Activated T-helper 2 cell treated with anti-CD3 and anti-CD28 coated beads, Interferon-gamma antibody, Interleukin-2, Interleukin-4, amounts not matched to agents 10 μg/mL and 5 μg/mL and 100 μg/mL, durations not matched to agents 14 hours and 24 hours and 36 hours (primary cell): ENCODE measurements at regions not wholly inside any gene's neighbourhood (a gene's known extent, or its start where the extent isn't known, plus 50 kb on each side); places are given as distances from the start of the nearest gene placed in this dataset.

Experiments used
- DNase-seq: peaks from one replicate; pipeline ENCODE4 v3.0.0; 2021; ENCODE audit warnings: low spot score
- H3K27ac Mint-ChIP-seq: one replicate; pipeline ENCODE4 v1.8.0; 2021; ENCODE audit warnings: mixed read lengths
- H3K27me3 Mint-ChIP-seq: one replicate; pipeline ENCODE4 v1.8.0; 2021; ENCODE audit warnings: low read depth, mixed read lengths
- H3K36me3 Mint-ChIP-seq: one replicate; pipeline ENCODE4 v1.8.0; 2021; ENCODE audit warnings: low read depth, mixed read lengths
- H3K4me1 Mint-ChIP-seq: one replicate; pipeline ENCODE4 v1.8.0; 2021; ENCODE audit warnings: low read depth, mixed read lengths
- H3K4me3 Mint-ChIP-seq: one replicate; pipeline ENCODE4 v1.8.0; 2021; ENCODE audit warnings: low read depth, mild to moderate bottlenecking, moderate library complexity, mixed read lengths
- H3K9me3 Mint-ChIP-seq: one replicate; pipeline ENCODE4 v1.8.0; 2021; ENCODE audit warnings: mixed read lengths
- intact Hi-C: fragments of 100-400 bp; cut with micrococcal nuclease; formaldehyde crosslinking; loops from one replicate; pipeline ENCODE4 v1.15.1; 2023

GRCh38 chr13:30044932-30045331 lies 194.5 kb upstream of the UBL3 start:
- H3K27me3 Mint-ChIP-seq = peaks cover 11% of the 10 kb centered on the region

GRCh38 chr13:30043631-30043925 lies 193.2 kb upstream of the UBL3 start:
- DNase-seq = no peak
- Mint-ChIP-seq H3K4me3 (no peak overlapping the region), H3K27me3 (peaks cover 21% of the 10 kb centered on the region), H3K4me1 (peaks cover 26% of the 10 kb centered on the region), H3K27ac (no peak overlapping the region), H3K9me3 (no peaks in the 10 kb centered on the region), H3K36me3 (no peaks in the 10 kb centered on the region)
- intact Hi-C loops = loop anchor here (10.0 kb wide), 1 partner anchor 109 kb away; no protein-coding TSS in a partner anchor

More at GRCh38 chr13:30044932-30045331, 194.5 kb upstream of the UBL3 start:
- DNase-seq = no peak
- Mint-ChIP-seq H3K9me3 (no peaks in the 10 kb centered on the region), H3K36me3 (no peaks in the 10 kb centered on the region), H3K4me1 (peaks cover 39% of the 10 kb centered on the region), H3K4me3 (no peak overlapping the region), H3K27ac (no peak overlapping the region)
- intact Hi-C loops = loop anchor here (5.0 to 10.0 kb wide), 2 partner anchors 43 to 110 kb away; no protein-coding TSS in a partner anchor

- no peak overlapping the region for H3K27ac Mint-ChIP-seq
- peaks cover 26% of the 10 kb centered on the region for H3K27me3 Mint-ChIP-seq
Measured at GRCh38 chr13:30042891-30043630, 192.6 kb upstream of the UBL3 start.

GRCh38 chr13:30042272-30042671 lies 191.9 kb upstream of the UBL3 start:
- Mint-ChIP-seq H3K9me3 (no peaks in the 10 kb centered on the region), H3K27me3 (peaks cover 29% of the 10 kb centered on the region), H3K27ac (no peak overlapping the region), H3K4me3 (no peak overlapping the region), H3K4me1 (peaks cover 12% of the 10 kb centered on the region), H3K36me3 (no peaks in the 10 kb centered on the region)
- no peak for DNase-seq
- intact Hi-C loops = loop anchor here (10.0 kb wide), 1 partner anchor 107 kb away; no protein-coding TSS in a partner anchor

More at GRCh38 chr13:30042891-30043630, 192.6 kb upstream of the UBL3 start:
- Mint-ChIP-seq H3K36me3 (no peaks in the 10 kb centered on the region), H3K9me3 (no peaks in the 10 kb centered on the region), H3K4me3 (no peak overlapping the region), H3K4me1 (peaks cover 20% of the 10 kb centered on the region)
- intact Hi-C loops = loop anchor here (10.0 kb wide), 1 partner anchor 108 kb away; no protein-coding TSS in a partner anchor
- no peak for DNase-seq

GRCh38 chr13:30039511-30039911 lies 189.1 kb upstream of the UBL3 start:
- DNase-seq = no peak
- H3K27ac Mint-ChIP-seq = no peak overlapping the region
- intact Hi-C loops = no loop called here
- no peaks in the 10 kb centered on the region for H3K9me3 Mint-ChIP-seq
- H3K36me3 Mint-ChIP-seq = no peaks in the 10 kb centered on the region
- H3K27me3 Mint-ChIP-seq = peaks cover 39% of the 10 kb centered on the region
- H3K4me3 Mint-ChIP-seq = no peak overlapping the region
- H3K4me1 Mint-ChIP-seq = no peaks in the 10 kb centered on the region

- Mint-ChIP-seq H3K9me3 (no peaks in the 10 kb centered on the region), H3K27ac (no peak overlapping the region), H3K4me1 (no peaks in the 10 kb centered on the region), H3K36me3 (no peaks in the 10 kb centered on the region), H3K27me3 (peaks cover 45% of the 10 kb centered on the region), H3K4me3 (no peak overlapping the region)
- DNase-seq = no peak
- intact Hi-C loops = no loop called here
Measured at GRCh38 chr13:30038884-30039283, 188.5 kb upstream of the UBL3 start.

GRCh38 chr13:30037766-30038165 lies 187.3 kb upstream of the UBL3 start:
- intact Hi-C loops = no loop called here
- no peaks in the 10 kb centered on the region for H3K9me3 Mint-ChIP-seq
- H3K4me3 Mint-ChIP-seq = no peak overlapping the region
- no peaks in the 10 kb centered on the region for H3K4me1 Mint-ChIP-seq
- no peaks in the 10 kb centered on the region for H3K36me3 Mint-ChIP-seq
- H3K27ac Mint-ChIP-seq = no peak overlapping the region
- peaks cover 50% of the 10 kb centered on the region for H3K27me3 Mint-ChIP-seq
- DNase-seq = no peak

- DNase-seq = no peak
- peaks cover 51% of the 10 kb centered on the region for H3K27me3 Mint-ChIP-seq
- H3K4me3 Mint-ChIP-seq = no peak overlapping the region
- intact Hi-C loops = no loop called here
- H3K4me1 Mint-ChIP-seq = no peaks in the 10 kb centered on the region
- no peak overlapping the region for H3K27ac Mint-ChIP-seq
- H3K9me3 Mint-ChIP-seq = no peaks in the 10 kb centered on the region
- no peaks in the 10 kb centered on the region for H3K36me3 Mint-ChIP-seq
Measured at GRCh38 chr13:30037306-30037705, 186.9 kb upstream of the UBL3 start.

- no peaks in the 10 kb centered on the region for H3K9me3 Mint-ChIP-seq
- H3K36me3 Mint-ChIP-seq = no peaks in the 10 kb centered on the region
- H3K4me1 Mint-ChIP-seq = no peaks in the 10 kb centered on the region
- no peak for DNase-seq
- H3K4me3 Mint-ChIP-seq = no peak overlapping the region
- intact Hi-C loops = no loop called here
- peaks cover 38% of the 10 kb centered on the region for H3K27me3 Mint-ChIP-seq
- H3K27ac Mint-ChIP-seq = no peak overlapping the region
Measured at GRCh38 chr13:30034458-30034795, 184.0 kb upstream of the UBL3 start.

- H3K9me3 Mint-ChIP-seq = no peaks in the 10 kb centered on the region
- H3K36me3 Mint-ChIP-seq = no peaks in the 10 kb centered on the region
Measured at GRCh38 chr13:30033681-30034457, 183.5 kb upstream of the UBL3 start.

GRCh38 chr13:30032263-30032662 lies 181.8 kb upstream of the UBL3 start:
- Mint-ChIP-seq H3K27me3 (peaks cover 27% of the 10 kb centered on the region), H3K4me1 (no peaks in the 10 kb centered on the region), H3K27ac (no peak overlapping the region), H3K4me3 (no peak overlapping the region), H3K36me3 (no peaks in the 10 kb centered on the region), H3K9me3 (no peaks in the 10 kb centered on the region)
- DNase-seq = no peak
- intact Hi-C loops = no loop called here

More at GRCh38 chr13:30033681-30034457, 183.5 kb upstream of the UBL3 start:
- Mint-ChIP-seq H3K27me3 (peaks cover 35% of the 10 kb centered on the region), H3K4me1 (no peaks in the 10 kb centered on the region), H3K27ac (no peak overlapping the region), H3K4me3 (no peak overlapping the region)
- intact Hi-C loops = no loop called here
- DNase-seq = no peak

- DNase-seq = no peak
- intact Hi-C loops = no loop called here
- H3K4me1 Mint-ChIP-seq = no peaks in the 10 kb centered on the region
- H3K27ac Mint-ChIP-seq = no peak overlapping the region
- H3K27me3 Mint-ChIP-seq = peaks cover 24% of the 10 kb centered on the region
- H3K4me3 Mint-ChIP-seq = no peak overlapping the region
- no peaks in the 10 kb centered on the region for H3K36me3 Mint-ChIP-seq
- H3K9me3 Mint-ChIP-seq = no peaks in the 10 kb centered on the region
Measured at GRCh38 chr13:30031488-30031887, 181.1 kb upstream of the UBL3 start.

GRCh38 chr13:30030141-30030750 lies 179.8 kb upstream of the UBL3 start:
- Mint-ChIP-seq H3K27ac (no peak overlapping the region), H3K4me3 (no peak overlapping the region), H3K9me3 (no peaks in the 10 kb centered on the region), H3K4me1 (no peaks in the 10 kb centered on the region), H3K27me3 (peaks cover 22% of the 10 kb centered on the region), H3K36me3 (no peaks in the 10 kb centered on the region)
- intact Hi-C loops = no loop called here
- DNase-seq = no peak
